ENCODE measurements at regions not wholly inside any gene's neighbourhood (a gene's known extent, or its start where the extent isn't known, plus 50 kb on each side); places are given as distances from the start of the nearest gene placed in this dataset.
"Not testable (repeated sequence)": the region's sequence is repeated elsewhere in the genome, so short reads cannot be mapped to it uniquely, and the experiment has no call there.

DNA sequence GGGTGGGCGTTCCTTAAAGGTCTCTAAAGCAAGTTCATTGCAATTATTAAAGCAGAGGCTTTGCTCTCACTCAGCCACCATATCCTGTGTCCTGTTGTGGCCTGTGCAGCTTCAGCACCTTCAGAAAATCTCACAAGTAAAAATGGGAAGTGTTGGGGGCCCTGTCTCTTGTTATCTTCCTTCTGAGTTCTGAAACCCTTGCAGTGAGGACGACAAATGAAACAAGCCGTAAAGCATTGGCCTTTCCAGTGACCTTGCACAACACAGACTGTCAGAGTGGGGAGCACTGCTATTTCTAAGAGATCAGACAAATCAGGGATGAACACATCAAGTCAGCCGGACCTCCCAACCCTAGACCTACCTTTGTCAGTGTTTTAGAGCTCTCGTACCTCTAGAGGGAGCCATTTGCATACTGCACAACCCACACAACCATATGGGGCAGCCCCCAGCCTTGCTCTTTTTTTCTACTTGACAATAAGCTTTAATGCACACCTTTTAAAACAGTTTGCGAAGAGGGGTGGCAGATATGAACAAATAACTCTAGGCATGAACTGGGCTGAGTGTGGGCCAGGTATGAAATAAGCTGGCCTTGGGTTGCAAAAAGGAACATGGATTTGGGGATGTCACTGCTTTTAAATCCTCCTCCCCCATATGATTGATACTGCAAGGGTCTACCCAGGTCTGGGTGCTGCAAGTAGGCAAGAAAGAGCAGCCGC lies 89.8 kb downstream of the KATNIP start:
- DNase-seq = peak; percentile 83

DNA sequence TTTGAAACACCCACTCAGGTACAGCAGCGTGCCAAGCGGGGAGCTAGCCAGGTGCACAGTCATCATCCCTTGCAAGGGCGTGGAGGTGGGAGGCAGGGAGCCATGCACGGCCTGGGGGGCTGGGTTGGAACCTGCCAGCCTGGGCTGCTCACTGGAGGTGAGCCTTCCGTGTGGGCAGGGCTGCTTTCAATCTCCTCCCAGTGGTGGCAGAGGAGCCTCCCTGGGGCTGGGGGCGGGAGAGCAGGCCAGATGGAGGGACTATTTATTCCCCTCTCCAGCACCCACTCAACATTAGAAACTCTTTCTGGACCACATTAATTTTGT lies 90.3 kb downstream of the KATNIP start:
- peak; percentile 80 for DNase-seq

DNA sequence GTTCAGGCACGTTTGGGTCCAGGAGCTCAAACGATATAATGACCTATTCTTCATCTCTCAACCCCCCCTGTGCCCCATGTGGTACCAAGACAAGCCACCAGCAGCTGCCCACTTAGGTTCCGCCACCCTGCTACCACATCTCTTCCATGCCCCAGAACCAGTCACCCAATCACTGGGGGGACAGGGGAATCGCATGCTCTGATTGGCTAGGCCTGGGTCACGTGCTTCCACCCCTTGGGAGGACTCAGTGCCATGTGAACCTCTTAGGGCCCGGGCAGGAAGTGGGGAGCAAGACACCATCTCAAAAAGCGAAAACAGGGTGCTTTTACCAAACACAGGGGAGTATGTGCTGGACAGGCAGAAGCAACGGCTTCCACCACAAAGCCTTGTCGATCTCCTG lies 91.3 kb downstream of the KATNIP start:
- DNase-seq = no peak

DNA sequence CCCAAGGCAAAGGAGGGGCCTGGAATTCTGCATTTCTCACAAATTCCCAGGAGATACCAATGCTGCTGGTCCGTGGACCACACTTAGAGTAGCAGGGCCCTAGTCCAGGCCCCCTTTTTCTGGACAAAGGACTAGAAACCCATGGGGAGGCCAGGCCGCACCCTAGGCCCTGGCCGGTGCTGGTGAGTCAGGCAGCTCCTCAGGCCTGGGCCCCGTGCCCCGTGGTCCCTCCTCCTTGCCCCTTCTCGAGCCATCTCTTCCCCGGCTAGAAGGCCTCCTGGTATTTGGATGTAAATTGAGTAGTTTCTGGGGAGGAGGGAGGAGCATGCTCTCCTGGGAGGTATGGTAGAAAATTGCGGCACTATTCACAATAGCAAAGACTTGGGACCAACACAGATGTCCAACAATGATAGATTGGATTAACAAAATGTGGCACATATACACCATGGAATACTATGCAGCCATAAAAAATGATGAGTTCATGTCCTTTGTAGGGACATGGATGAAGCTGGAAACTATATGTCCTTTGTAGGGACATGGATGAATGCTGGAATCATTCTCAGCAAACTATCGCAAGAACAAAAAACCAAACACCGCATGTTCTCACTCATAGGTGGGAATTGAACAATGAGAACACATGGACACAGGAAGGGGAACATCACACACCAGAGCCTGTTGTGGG lies 91.9 kb downstream of the KATNIP start:
- DNase-seq = not testable (repeated sequence)

DNA sequence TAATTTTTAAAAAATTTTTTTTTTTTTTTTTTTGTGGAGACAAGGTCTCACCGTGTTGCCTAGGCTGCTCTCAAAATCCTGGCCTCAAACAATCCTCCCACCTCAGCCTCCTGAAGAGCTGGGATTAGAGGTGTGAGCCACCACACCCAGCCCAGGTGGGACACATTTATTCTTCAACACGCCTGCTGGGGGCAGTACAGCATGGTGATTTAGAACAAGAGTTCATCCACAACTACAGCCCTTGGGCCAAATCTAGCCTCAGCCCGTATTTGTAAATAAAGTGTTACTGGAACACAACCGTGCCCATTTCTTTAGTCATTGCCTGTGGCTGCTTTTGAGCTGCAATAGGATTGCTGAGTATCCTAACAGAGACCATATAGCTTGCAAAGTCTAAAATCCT lies 92.8 kb downstream of the KATNIP start:
- no peak for DNase-seq

DNA sequence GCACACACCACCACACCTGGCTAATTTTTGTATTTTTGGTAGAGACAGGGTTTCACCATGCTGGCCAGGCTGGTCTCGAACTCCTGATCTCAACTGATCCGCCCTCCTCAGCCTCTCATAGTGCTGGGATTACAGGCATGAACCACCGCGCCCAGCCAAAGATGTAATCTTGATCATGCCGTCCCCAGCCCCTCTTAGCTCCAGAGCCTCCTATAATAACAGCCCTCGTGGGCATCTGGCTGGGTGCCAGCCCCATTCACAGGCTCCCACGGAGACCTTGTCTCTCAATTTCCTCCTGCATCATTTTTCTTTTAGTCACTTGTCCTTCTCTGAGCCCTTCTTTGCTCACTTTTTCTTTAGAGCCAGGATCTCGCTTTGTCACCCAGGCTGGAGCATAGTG lies 94.2 kb downstream of the KATNIP start:
- DNase-seq = no peak

DNA sequence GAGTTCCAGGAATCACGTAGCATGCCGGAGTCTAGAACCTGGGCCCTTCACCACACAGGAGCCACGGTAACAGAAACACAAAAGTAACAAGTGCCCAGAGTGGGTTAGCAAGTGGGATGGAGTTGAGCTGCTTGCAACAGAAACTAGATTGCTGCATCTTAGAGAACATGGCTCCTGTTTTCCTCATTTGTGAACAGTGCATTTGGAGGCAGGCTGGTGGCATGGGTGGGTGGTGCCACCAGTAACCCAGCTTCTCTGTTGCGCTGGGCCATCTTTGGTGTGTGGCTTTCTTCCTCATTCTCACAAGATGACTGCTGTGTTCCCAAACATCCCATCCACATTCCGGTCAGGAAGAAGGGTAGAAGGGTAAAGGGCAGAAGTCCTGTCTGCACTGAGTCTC lies 95.5 kb downstream of the KATNIP start:
- DNase-seq = no peak

DNA sequence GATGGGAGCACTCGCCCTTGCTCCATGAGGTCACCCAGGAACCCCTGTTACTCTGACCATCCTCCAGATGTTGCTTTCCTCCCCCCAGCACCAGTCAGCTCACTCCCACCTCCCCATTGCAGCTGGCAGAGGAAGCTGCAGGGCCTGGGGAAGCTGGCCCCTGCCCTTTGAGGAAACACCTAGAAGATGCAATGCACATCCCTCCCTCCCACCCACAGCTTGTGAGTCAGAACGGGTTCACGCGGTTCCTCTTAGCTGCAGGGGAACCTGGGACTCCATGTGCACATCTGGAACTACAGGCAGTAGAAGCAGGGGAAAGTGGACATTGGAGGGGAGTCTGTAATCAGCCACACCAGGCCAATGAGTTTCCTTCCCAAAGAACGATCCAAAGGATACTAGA lies 96.9 kb downstream of the KATNIP start:
- no peak for DNase-seq

DNA sequence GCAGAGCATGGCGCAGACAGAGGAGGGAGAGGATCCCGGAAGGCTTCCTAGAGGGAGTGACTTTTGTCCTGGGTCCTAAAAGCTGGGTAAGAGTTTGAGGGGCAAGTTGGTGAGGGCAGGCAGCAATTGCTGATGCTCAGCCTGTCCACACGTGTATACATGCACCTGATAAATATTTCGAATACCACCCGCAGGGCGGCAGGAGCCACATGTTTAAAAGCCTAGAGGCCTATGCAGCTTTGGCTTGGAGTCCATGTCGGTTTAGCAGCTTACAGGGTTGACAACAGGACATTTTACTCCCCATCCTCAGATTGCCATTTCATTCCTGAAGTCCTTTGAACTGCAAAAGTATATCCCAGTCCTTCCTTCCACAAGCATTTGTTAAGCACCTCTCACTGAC lies 99.1 kb downstream of the KATNIP start:
- no peak for DNase-seq

DNA sequence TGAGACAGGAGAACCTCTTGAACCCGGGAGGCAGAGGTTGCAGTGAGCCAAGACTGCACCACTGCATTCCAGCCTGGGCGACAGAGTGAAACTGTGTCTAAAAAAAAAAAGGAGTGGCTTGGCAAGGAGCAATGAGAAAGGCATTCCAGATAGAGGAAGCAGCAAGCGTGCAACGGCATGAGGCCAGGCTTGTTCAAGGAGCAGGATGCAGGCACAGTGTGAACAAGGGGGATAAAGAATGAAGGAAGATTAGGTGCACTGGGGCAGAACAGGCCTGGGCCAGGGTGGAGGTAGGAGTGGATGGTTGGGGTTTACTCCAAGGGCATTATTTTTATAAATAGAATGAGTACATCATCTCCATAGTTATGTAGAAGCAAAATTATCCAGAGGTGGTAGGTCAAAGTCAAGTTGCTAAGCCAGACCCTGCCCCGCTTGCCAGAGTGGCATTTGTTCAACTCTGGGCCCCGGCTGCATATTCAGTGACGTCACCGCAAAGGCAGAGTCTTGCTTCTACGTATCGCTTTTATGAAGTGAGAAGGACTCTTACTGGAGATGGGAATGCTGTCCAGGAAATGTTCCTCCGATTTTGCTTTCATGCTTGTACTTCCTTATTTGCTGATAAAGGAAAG lies 100.2 kb downstream of the KATNIP start:
- DNase-seq = no peak

DNA sequence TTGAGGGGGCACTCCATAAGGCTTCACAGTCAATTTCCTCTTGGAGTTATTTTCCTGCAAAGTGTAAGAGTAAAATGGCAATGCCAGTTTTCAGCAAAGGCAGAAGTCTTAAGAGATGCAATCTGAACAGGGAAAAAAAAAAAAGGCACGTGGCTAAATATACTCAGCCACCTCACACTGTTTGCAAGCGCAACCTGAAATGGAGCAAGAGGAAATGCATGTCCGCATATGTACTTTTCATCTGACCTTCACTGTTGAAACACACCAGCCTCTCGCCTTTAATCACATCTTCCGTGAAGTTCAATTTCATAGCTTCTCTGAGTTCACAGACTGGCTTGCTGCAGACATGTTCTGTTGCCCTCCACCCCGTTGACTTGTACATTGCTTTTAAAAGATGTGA lies 101.4 kb downstream of the KATNIP start:
- DNase-seq = no peak

DNA sequence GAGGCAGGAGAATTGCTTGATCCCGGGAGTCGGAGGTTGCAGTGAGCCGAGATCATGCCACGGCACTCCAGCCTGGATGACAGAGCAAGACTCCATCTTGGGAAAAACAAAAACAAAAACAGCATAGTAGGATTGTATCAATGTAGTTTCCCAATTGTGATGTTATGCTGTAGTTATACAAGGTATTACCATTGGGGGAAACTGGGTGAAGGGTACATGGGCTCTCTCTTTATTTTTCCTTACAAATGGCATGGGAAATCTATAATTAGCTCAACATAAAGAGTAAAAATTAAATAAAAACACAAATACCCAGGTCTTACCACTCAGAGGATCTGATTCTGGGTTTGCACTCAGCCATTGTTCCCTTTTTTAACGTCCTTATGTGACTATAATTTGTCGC lies 107.9 kb downstream of the KATNIP start:
- DNase-seq = no peak

DNA sequence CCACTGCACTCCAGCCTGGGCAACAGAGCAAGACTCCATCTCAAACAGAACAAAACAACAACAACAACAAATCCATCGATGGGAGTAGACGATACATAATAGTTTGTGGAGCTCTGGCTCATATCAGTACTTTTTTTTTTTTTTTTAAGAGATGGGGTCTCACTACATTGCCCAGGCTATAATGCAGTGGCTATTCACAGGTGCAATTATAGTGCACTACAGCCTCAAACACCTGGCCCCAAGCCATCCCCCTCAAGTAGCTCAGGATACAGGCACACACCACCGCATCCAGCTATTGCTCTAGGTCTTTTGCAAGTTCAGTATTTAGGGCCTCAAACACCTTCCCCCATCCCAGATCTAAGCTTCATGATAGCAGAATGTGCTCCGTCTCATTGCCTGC lies 110.6 kb downstream of the KATNIP start:
- no peak for DNase-seq

DNA sequence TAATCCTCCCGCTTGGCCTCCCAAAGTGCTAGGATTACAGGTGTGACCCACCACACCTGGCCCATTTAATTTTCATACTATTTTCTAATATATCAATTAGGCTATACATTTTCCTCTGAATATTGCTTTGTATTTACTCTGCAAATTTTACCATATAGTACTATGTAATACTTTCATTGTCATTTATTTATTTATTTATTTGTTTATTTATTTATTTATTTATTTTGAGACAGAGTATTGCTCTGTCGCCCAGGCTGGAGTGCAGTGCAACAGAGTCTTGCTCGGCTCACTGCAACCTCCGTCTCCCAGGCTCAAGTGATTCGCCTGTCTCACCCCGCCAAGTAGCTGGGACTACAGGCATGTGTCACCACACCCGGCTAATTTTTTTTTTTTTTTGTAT lies 113.3 kb downstream of the KATNIP start:
- DNase-seq = not testable (repeated sequence)

DNA sequence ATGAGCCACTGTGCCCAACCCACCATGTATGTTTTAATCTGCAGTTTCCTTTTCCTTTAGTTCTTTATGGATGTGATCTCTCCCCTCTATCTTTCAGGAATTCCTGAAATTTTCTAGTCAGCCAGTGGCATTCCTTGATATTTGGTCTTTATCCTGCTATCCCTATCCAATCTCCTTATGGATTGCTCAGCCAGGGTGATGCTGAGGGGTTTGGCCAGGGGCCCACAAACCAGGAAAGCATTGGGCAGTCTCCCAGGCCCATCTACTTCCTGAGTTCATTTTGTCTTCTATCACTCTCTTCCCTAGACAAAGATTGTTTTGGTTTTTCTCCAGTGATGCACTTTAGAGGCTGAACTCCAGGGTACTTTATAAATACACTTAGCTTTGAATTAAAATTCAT lies 115.9 kb downstream of the KATNIP start:
- no peak for DNase-seq

DNA sequence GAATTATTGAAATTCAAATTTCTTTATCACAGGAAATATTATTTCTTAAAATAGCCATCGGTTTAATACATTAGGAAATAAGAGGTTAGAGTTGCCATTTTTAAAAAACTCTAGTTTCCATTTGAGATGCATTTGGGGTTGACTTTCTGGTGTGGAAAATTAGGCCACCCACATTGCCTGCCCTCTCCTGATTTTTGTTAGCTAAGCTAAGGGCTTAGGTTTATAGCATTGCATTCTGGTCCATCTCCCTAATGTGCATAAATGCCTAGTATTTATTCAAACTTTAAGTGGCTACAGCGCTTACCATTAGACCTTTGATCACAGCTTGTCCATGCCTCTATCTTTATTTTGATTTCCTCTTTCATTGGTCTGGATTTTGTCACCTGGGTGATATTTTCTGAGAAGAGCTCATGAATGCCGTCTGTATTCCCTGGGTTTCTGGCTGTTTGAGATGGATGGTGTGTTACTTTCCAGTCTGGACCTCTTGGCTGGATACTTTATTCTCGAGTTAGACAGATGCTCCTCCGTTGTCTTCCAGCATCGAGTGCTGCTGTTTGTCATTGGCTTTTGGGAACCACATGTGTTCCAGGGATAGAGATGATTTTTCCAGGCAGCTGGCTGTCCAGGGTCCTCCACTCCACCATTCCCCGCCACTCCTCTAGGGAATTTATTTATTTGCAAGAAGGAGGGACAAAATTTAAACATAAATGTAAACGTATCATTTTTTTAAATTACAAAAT lies 120.3 kb downstream of the KATNIP start:
- peak; percentile 30 for DNase-seq

DNA sequence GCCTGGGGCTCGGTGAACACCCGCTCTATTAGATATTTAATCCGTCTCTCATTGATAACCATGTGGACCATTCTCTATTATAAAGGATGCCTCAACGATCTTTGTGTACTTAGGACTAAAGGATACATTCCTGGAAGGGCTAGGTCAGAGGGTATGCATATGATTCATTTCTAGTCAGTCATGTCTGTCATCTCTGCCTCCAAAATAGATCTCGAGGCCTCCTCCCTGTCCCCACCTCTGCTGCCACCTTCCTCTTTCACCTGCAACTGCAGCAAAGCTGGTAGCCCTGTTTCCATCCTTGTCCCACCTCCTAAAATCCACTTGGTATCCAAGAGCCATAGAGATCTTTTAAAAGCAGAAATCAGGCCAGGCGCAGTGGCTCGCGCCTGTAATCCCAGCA lies 121.5 kb downstream of the KATNIP start:
- DNase-seq = no peak

DNA sequence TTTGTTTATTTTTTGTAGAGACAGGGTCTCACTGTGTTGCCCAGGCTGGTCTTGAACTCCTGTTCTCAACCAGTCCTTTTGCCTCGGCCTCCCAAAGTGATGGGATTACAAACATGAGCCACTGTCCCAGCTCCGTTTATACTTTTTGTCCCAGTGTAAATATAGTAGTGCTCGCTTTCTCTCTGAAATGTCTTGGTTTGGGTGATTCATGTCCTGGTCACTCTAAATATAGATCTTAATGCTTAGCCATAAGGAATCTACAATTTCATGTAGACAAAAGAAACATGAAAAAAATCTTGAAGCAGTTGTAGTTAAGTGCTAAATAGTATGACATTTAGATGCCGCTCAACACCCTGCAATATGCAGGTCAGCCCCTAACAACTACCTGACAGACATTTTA lies 126.9 kb downstream of the KATNIP start:
- no peak for DNase-seq

DNA sequence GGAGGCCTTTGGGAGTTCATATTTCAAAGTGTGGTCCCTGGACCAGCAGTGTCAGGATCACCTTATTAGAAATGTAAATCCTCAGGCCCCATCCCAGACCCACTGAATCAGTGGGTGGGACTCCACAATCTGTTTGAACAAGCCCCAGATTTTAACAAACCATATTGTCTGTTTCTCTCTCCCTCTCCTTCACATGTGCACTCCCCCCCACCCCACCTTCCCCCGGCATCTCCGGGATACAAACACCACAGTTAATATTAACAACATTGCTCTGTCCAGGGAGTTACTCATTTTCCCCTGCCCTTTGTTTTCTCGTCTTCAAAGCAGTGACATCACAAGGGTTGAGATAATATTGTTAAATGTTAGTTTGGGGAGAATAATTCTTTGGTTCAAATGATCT lies 127.3 kb downstream of the KATNIP start:
- DNase-seq = peak; percentile 26

DNA sequence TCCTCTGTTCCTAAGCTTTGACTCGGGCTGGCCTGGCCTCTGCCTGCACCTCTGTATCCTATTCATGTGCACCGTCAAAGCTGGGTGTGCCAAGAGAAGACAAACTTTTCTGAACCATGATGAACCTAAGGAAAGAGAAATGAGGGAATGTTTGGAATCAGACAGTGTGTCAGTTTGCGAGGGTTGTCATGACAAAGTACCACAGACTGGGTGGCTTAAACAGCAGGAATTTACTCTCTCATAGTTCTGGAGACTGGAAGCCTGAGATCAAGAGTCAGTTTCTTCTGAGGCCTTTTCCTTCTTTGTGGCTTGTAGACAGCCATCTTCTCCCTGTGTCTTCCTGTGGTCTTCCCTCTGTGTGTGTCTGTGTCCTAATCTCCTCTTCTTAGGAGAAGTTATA lies 129.0 kb downstream of the KATNIP start:
- no peak for DNase-seq

DNA sequence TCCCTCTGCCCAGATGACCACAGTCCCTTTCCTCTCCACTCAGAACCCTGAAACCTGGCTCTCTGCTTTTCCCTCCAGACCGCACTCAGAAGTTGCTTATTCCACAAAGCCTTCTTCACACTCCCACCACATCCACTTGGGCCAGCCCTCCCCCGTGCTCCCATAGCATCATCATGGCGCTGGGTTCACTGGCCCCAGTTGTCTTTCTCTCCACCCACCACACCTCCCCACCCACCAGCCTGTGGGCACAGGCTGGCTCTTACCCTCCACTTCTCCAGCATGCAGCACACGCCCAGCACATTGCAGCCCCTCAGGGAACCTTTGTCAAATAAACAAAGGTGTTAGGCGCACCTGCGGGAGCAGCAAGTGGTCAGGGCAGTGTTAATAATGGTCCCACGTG lies 130.0 kb downstream of the KATNIP start:
- DNase-seq = no peak

DNA sequence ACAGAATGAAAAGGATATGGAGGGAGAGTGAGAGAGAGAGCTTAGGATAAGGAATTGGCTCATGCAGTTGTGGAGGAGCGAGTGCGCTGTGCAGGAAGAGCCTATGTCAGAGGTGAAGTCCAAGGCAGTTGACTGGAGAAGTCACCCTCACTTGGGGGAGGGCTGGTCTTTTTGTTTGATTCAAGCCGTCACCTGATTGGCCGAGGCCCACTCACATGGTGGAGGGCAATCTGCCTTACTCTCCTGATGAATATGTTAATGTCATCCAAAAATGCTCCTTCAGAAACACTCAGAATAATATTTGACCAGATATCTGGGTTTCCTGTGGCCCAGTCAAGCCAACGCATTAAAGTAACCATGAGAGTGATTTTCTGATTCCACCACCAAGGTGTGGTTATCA lies 131.7 kb downstream of the KATNIP start:
- DNase-seq = no peak

DNA sequence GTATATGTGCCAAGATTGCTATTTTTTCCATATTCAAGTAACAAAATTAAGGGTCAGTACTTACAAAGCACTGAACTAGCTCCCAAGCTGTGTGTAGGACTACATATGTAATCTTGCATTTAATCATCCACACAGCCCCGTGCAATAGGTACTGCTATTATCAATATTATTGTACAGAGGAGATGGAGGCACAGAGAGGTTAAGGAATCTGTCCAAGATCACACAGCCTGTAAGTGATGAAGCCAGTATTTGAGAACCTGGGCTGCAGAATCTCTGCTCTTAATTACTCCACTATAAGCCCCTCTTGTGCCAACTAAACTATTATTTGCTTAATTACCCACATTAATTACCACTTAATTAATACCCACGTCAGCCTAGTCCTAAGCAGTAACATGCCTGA lies 134.1 kb downstream of the KATNIP start:
- no peak for DNase-seq

DNA sequence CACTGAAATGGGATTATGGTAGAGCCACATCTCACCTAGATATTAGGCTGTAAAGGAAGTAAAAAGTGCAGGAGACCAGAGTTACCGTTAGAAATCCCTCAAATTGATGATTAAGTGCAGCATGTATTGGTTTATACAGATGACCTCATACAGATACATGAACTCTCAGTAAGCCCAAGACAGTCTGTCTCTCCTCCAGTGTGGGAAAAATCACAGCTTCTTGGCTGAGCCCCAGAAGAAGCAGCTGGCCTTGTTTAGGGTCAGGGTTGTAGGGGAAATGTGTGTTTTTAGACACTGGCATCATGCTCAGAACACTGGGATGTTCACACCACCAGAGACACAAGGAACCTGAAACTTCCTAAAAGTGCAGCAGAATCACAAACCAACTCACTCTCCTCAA lies 135.9 kb downstream of the KATNIP start:
- DNase-seq = no peak

Data from NCI-H2171 (cell line).